A673 (cell line): ENCODE measurements at regions not wholly inside any gene's neighbourhood (a gene's known extent, or its start where the extent isn't known, plus 50 kb on each side); places are given as distances from the start of the nearest gene placed in this dataset.

Source experiments
- EZH2 ChIP-seq: fragments of 200-600 bp; sonication (generic); IDR thresholded peaks from 2 replicates; pipeline ENCODE4 v1.6.1; 2017; ENCODE audit warnings: borderline replicate concordance, low read depth, mild to moderate bottlenecking, mixed read lengths, antibody characterized with exemption, low read length; ENCODE audit not compliant: poor library complexity, severe bottlenecking
- TF ChIP-seq, protein P1 (sequence below): fragments of 300-800, 200-600 bp; sonication (generic); conservative IDR thresholded peaks from 2 replicates; pipeline ENCODE4 v1.5.1; 2017; ENCODE audit warnings: low read depth, mild to moderate bottlenecking, antibody characterized with exemption, low read length, moderate library complexity, mixed read lengths

DNA sequence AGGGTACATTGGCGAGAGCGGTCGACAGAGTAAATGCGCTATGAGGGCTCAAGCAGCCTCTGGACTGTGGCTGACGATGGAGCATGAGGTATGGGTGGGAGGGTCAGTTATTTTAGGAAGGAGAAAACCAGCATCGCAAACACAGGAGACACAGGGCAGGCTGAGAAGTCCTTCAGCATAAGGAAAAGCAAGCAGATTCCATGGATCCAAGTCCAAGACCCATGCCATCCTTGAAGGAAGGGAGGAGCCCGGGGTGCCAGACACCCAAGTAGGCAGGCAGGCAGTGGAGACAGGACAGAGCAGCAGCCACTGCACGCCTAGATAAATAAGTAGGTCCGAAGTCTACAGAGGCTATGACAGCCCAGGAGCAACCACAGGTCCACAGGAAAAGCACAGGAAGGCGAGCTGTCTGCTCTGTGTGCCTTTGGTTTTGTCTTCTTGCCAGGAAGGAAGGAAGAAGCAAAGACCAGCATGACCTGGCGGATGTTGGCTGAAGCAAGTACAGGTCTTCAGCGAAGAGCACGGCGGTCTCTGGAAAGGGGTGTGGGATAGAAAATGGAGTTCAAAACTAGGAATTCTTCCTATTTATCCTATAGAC, 76.4 kb upstream of the SLC45A1 start:
- TF ChIP-seq, protein P1, sequence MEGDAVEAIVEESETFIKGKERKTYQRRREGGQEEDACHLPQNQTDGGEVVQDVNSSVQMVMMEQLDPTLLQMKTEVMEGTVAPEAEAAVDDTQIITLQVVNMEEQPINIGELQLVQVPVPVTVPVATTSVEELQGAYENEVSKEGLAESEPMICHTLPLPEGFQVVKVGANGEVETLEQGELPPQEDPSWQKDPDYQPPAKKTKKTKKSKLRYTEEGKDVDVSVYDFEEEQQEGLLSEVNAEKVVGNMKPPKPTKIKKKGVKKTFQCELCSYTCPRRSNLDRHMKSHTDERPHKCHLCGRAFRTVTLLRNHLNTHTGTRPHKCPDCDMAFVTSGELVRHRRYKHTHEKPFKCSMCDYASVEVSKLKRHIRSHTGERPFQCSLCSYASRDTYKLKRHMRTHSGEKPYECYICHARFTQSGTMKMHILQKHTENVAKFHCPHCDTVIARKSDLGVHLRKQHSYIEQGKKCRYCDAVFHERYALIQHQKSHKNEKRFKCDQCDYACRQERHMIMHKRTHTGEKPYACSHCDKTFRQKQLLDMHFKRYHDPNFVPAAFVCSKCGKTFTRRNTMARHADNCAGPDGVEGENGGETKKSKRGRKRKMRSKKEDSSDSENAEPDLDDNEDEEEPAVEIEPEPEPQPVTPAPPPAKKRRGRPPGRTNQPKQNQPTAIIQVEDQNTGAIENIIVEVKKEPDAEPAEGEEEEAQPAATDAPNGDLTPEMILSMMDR, result no peak
- TF ChIP-seq EZH2, result no peak
